ENCODE measurements at regions not wholly inside any gene's neighbourhood (a gene's known extent, or its start where the extent isn't known, plus 50 kb on each side); places are given as distances from the start of the nearest gene placed in this dataset.

DNA sequence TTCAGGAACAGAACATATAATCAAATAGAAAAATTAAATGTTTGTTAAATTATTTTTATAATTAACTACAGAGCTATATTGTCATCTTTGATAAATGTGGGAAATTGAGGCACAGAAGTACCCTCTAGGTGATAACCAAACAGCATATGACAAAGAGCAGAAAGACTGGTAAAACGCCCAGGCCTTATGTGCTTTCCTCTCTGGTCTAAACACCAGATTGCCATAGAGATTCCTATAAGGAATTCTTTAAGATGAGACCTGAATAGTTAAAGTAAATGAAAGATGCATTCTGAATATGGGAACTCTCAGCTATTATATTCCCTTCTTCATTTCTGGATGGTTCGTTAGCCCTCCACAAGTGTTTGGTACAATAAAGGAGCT, 140.0 kb upstream of the SOX5 start:
- no peaks in the 10 kb centered on the region for H3K36me3 Mint-ChIP-seq
- peaks cover 0 to 7% (median 0%) of the 10 kb centered on the region in 3 donors for H3K27me3 Mint-ChIP-seq (ENCODE audit: low read depth in 3 of 3)

GRCh38 chr12:24088751-24089509, 139.5 kb upstream of the SOX5 start:
- H3K9me3 Mint-ChIP-seq = peaks cover 0 to 10% (median under 1%) of the 10 kb centered on the region in 6 donors
- H3K27ac Mint-ChIP-seq = no peak overlapping the region
- H3K36me3 Mint-ChIP-seq = no peaks in the 10 kb centered on the region
- peaks cover 0 to 7% (median 0%) of the 10 kb centered on the region in 3 donors for H3K27me3 Mint-ChIP-seq (ENCODE audit: low read depth in 3 of 3)
- DNase-seq = no peak
- no peaks in the 10 kb centered on the region for H3K4me1 Mint-ChIP-seq
- H3K4me3 Mint-ChIP-seq = no peak overlapping the region

More for the DNA sequence above, 140.0 kb upstream of the SOX5 start:
- Mint-ChIP-seq H3K4me3 (no peak overlapping the region), H3K4me1 (no peaks in the 10 kb centered on the region), H3K9me3 (peaks cover 0 to 10% (median 1%) of the 10 kb centered on the region in 6 donors), H3K27ac (no peak overlapping the region)
- DNase-seq = no peak

DNA sequence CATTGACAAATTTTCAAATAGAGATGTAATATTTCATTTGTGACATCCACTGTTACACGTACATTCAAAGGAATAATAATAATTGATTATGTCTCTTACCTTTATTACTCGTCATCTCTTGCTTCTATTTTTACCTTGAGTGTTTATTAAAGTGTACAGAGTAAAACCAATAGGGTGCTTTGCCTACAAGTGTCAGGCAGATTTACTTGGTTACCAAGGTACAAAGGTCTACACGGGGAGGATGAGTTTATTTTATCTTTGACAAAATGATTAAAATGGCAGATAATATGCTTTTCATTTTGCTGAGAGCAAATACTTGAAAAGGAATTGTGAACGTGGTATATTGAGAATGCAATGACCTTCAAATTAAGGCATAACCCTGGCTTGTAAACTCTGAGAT, 137.8 kb upstream of the SOX5 start:
- H3K27me3 Mint-ChIP-seq (ENCODE audit: low read depth in 3 of 3) = no peaks in the 10 kb centered on the region
- DNase-seq = no peak
- H3K36me3 Mint-ChIP-seq = no peaks in the 10 kb centered on the region
- H3K9me3 Mint-ChIP-seq = peaks cover 0 to 10% (median 0%) of the 10 kb centered on the region in 6 donors
- no peak overlapping the region for H3K27ac Mint-ChIP-seq
- H3K4me1 Mint-ChIP-seq = no peaks in the 10 kb centered on the region
- no peak overlapping the region for H3K4me3 Mint-ChIP-seq

DNA sequence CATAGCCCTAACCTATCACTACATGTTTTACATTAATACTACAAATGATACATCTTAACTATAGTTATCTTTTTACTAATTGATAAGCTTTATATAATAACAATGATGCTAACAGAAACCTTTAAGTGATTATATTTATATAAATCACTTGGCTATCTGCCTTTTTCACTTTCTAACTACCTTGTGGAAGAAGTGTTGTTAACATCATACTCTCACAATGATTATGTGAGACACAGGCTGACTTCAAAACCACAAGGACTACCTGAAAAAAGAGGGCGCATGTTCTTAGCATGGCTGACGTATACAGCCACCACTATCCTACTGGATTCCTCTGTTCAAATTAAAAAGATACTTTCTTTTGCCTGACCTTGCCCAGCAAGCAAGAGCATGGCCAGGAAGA, 135.3 kb upstream of the SOX5 start:
- Mint-ChIP-seq H3K9me3 (peaks cover 0 to 2% (median 0%) of the 10 kb centered on the region in 6 donors), H3K27me3 (ENCODE audit: low read depth in 3 of 3) (no peaks in the 10 kb centered on the region), H3K4me1 (no peaks in the 10 kb centered on the region), H3K27ac (no peak overlapping the region), H3K4me3 (no peak overlapping the region), H3K36me3 (no peaks in the 10 kb centered on the region)
- no peak for DNase-seq

- Mint-ChIP-seq H3K9me3 (peaks cover 0 to 2% (median 0%) of the 10 kb centered on the region in 6 donors), H3K36me3 (no peaks in the 10 kb centered on the region), H3K4me3 (no peak overlapping the region), H3K4me1 (no peaks in the 10 kb centered on the region), H3K27ac (no peak overlapping the region), H3K27me3 (ENCODE audit: low read depth in 3 of 3) (no peaks in the 10 kb centered on the region)
- no peak for DNase-seq
These were observed 134.4 kb upstream of the SOX5 start for GRCh38 chr12:24083838-24084237.

GRCh38 chr12:24081606-24082005, 132.1 kb upstream of the SOX5 start:
- H3K27me3 Mint-ChIP-seq (ENCODE audit: low read depth in 3 of 3) = peaks cover 0 to 2% (median 0%) of the 10 kb centered on the region in 3 donors
- no peaks in the 10 kb centered on the region for H3K36me3 Mint-ChIP-seq
- H3K4me1 Mint-ChIP-seq = no peaks in the 10 kb centered on the region
- H3K27ac Mint-ChIP-seq = no peak overlapping the region
- H3K4me3 Mint-ChIP-seq = no peak overlapping the region
- peaks cover 0 to 4% (median 0%) of the 10 kb centered on the region in 6 donors for H3K9me3 Mint-ChIP-seq
- DNase-seq = no peak

DNA sequence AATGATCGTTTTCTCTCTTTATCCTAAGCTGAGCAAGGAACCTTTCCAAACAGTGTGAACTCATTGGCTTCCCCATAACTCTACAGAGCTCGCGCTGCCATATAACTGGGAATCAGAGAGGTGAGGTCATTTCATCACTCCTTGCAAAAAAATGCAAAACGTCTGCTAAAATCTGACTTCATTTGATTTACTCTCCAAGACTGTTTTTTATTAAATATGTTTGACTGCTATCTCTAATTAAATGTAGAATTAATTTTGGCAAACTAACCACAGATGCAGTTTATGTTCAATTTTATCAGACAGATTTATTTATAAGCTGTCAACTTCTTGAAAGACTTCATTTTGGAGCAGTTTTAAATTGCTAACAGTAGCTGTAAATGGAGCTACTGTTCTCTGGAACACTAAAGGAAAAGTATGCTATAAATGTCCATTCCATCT, 131.6 kb upstream of the SOX5 start:
- DNase-seq = no peak
- Mint-ChIP-seq H3K27me3 (ENCODE audit: low read depth in 3 of 3) (peaks cover 0 to 2% (median 0%) of the 10 kb centered on the region in 3 donors), H3K36me3 (no peaks in the 10 kb centered on the region), H3K27ac (no peak overlapping the region), H3K4me3 (no peak overlapping the region), H3K4me1 (no peaks in the 10 kb centered on the region), H3K9me3 (peaks cover 0 to 4% (median 0%) of the 10 kb centered on the region in 6 donors)

DNA sequence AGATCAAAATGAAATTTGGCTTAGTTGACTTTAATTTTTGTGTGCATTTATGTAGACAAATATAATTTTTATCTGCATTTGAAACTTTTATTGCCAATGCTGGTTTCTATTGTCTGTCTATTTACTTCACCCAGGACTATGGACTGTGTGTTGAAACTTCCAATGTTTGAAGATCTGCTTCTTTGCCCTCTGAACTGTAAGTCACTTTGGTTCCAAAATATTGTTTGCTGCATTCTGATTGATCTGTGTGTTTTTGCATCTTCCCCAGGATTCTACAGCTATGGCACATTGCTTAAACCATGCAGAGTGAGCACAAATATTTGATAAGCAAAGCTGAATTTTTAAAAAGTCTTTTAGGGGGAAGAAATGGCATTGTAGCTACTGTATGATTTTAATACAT, 131.0 kb upstream of the SOX5 start:
- no peaks in the 10 kb centered on the region for H3K36me3 Mint-ChIP-seq
- H3K4me1 Mint-ChIP-seq = no peaks in the 10 kb centered on the region
- DNase-seq = no peak
- peaks cover 0 to 2% (median 0%) of the 10 kb centered on the region in 3 donors for H3K27me3 Mint-ChIP-seq (ENCODE audit: low read depth in 3 of 3)
- H3K9me3 Mint-ChIP-seq = peaks cover 0 to 4% (median under 1%) of the 10 kb centered on the region in 6 donors
- H3K27ac Mint-ChIP-seq = no peak overlapping the region
- H3K4me3 Mint-ChIP-seq = no peak overlapping the region

DNA sequence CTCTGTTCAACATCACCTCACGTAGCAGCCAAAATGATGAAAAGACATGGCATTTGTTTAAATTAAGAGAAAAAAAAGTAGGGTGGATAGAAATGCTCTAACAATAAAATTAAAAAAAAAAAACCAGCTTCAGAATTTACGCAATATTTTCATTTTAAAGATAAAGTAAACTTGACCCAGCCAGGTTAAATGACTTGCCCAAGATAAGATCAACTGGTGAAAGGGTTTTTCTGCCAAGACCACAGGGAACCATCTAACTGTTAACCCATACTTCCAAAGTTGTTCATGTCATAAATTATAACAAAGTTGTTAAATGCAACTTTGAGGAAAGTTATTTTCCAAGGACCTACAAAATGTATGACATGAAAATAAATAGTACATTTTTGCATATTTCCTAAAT, 129.6 kb upstream of the SOX5 start:
- DNase-seq = no peak
- Mint-ChIP-seq H3K27me3 (ENCODE audit: low read depth in 3 of 3) (peaks cover 0 to 2% (median 0%) of the 10 kb centered on the region in 3 donors), H3K9me3 (peaks cover 0 to 4% (median under 1%) of the 10 kb centered on the region in 6 donors), H3K4me1 (no peaks in the 10 kb centered on the region), H3K36me3 (no peaks in the 10 kb centered on the region), H3K27ac (no peak overlapping the region), H3K4me3 (no peak overlapping the region)

DNA sequence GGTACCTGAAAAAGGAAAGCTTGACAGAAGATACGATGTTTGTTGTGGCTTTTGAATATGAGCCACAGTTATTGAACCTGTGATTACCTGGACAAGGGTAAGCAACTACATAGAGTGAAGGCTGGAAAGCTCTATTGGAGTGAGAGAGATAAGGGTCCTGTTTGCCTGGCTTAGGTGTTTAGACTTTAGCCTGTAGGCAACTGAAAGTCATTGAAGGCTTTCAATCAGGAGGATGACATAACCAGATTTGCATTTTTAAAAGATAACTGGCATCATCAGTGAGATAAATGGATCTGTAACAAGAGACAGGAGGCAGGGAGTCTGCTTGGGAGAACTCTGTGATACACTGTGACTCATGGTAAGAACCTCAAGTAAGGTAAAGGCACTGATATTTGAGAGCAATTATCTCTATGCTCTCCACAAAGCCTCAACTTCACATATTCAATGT, 128.9 kb upstream of the SOX5 start:
- H3K4me3 Mint-ChIP-seq = no peak overlapping the region
- DNase-seq = no peak
- no peaks in the 10 kb centered on the region for H3K36me3 Mint-ChIP-seq
- H3K27me3 Mint-ChIP-seq (ENCODE audit: low read depth in 3 of 3) = peaks cover 0 to 2% (median under 1%) of the 10 kb centered on the region in 3 donors
- no peaks in the 10 kb centered on the region for H3K4me1 Mint-ChIP-seq
- peaks cover 0 to 4% (median 1%) of the 10 kb centered on the region in 6 donors for H3K9me3 Mint-ChIP-seq
- no peak overlapping the region for H3K27ac Mint-ChIP-seq

- Mint-ChIP-seq H3K9me3 (peaks cover 0 to 4% (median 2%) of the 10 kb centered on the region in 6 donors), H3K27me3 (ENCODE audit: low read depth in 3 of 3) (peaks cover 0 to 2% (median 2%) of the 10 kb centered on the region in 3 donors), H3K4me1 (no peaks in the 10 kb centered on the region), H3K4me3 (no peak overlapping the region), H3K27ac (no peak overlapping the region), H3K36me3 (no peaks in the 10 kb centered on the region)
- DNase-seq = no peak
These were observed 127.7 kb upstream of the SOX5 start for GRCh38 chr12:24077161-24077560.

DNA sequence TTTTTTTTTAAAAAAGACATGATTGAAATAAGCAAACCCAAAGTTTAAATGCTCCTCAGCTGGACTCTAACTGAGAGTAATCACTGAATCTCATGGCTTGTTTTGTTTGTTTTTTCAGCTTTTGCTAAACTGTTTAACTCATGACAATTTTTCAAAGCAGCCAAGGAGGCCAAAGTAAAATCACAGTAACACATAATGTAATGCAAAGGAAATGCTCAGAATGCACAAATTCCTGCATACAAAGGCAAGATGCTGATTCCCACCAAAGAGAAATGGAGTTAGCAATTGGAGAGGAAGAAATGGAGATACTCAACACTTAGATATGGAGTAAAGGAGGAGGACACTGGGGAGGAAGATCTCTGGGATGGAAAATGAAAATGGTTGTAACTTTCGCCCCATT, 126.2 kb upstream of the SOX5 start:
- no peaks in the 10 kb centered on the region for H3K4me1 Mint-ChIP-seq
- H3K27ac Mint-ChIP-seq = no peak overlapping the region

DNA sequence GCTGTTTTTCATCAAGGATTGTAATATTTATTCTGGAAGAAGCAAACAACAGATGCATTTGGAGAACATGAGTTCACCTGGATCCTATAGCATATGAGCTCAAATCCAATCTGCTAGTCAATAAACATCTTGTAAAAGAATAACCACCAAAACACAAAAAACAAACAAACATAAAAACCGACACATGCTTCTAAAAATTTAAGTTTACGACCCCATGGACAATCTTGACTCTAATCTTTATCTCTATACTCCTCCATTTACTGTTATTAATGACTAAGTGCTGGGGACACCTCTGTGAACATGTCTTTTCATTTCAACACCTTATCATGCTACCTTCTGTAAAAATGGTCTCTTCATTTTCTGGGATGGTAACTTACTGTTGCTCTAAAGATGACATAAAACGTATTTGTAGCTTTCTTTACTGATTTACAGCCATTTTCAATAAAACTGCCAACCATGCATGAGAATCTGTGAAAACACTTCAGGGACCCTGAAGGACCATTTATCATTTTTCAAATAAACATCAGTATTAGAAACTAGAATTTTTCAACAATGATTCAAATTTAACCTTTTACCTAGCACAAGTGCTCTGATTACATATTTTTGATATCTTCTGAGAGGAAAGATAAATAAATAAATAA, 123.8 kb upstream of the SOX5 start:
- peaks cover 0 to 4% (median 2%) of the 10 kb centered on the region in 6 donors for H3K9me3 Mint-ChIP-seq

More for the DNA sequence above, 126.2 kb upstream of the SOX5 start:
- no peak for DNase-seq
- Mint-ChIP-seq H3K9me3 (peaks cover 0 to 4% (median 2%) of the 10 kb centered on the region in 6 donors), H3K36me3 (no peaks in the 10 kb centered on the region), H3K27me3 (ENCODE audit: low read depth in 3 of 3) (peaks cover 0 to 2% (median 2%) of the 10 kb centered on the region in 3 donors), H3K4me3 (no peak overlapping the region)

DNA sequence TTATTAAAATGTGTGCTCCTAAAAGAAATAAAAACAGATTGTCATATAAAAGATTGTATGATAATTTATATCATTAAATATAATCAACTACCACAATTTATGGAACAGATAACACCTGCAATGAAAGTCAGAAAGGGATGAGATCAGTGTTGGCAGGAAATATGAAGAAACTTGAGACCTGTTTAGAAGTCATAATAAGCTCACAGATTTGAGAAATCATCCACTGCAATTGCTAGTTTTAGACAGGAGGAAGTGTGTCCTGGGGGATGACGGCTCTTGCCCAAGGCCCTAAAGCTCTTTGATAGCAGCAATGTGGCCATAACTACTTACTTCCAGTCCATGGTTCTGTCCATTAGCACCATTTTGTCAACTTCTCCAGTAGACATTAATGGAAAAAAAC, 122.8 kb upstream of the SOX5 start:
- Mint-ChIP-seq H3K27me3 (ENCODE audit: low read depth in 3 of 3) (peaks cover 0 to 2% (median under 1%) of the 10 kb centered on the region in 3 donors), H3K36me3 (no peaks in the 10 kb centered on the region), H3K4me1 (no peaks in the 10 kb centered on the region), H3K4me3 (no peak overlapping the region), H3K27ac (no peak overlapping the region), H3K9me3 (peaks cover 0 to 4% (median 1%) of the 10 kb centered on the region in 6 donors)
- no peak for DNase-seq

More for the DNA sequence above, 123.8 kb upstream of the SOX5 start:
- DNase-seq = no peak
- no peak overlapping the region for H3K4me3 Mint-ChIP-seq
- H3K4me1 Mint-ChIP-seq = no peaks in the 10 kb centered on the region
- H3K27me3 Mint-ChIP-seq (ENCODE audit: low read depth in 3 of 3) = peaks cover 0 to 2% (median 2%) of the 10 kb centered on the region in 3 donors
- no peaks in the 10 kb centered on the region for H3K36me3 Mint-ChIP-seq
- no peak overlapping the region for H3K27ac Mint-ChIP-seq

Data from immature natural killer cell (primary cell).